ENCODE measurements at regions not wholly inside any gene's neighbourhood (a gene's known extent, or its start where the extent isn't known, plus 50 kb on each side); places are given as distances from the start of the nearest gene placed in this dataset.
"Not testable (repeated sequence)": the region's sequence is repeated elsewhere in the genome, so short reads cannot be mapped to it uniquely, and the experiment has no call there.

DNA sequence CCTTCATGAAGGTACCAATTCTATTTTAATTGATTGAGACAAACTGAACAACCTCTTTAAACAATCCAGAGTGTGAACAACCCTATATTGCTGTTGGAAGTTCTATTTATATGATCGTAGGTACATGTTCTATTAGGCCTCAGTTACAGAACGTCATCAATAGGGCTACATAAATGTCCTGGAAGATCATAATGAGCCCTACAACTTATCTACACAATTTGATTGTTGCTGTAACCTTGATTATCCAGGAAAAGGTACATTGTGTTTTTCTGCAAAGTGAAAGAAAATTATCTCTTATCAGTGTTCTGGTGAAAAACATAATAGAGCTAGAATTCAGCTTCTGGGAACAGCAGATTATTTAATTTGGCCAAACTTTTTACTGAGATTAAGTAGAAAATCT lies 612.9 kb downstream of the GALC start:
- H3K36me3 Mint-ChIP-seq (ENCODE audit: unreplicated experiment): no peaks in the 10 kb centered on the region
- no peak overlapping the region for H3K27ac Mint-ChIP-seq (ENCODE audit: unreplicated experiment)
- H3K9me3 Mint-ChIP-seq (ENCODE audit: unreplicated experiment): peaks cover 33% of the 10 kb centered on the region

GRCh38 chr14:87368751-87369150 lies 624.2 kb downstream of the GALC start:
- no peak for TF ChIP-seq CTCF (IDR thresholded peaks at IDR 0.05)
- no peaks in the 10 kb centered on the region for H3K4me1 Mint-ChIP-seq (ENCODE audit: unreplicated experiment)
- DNase-seq (ENCODE audit: extremely low spot score, unreplicated experiment): no peak
- peaks cover 8% of the 10 kb centered on the region for H3K9me3 Mint-ChIP-seq (ENCODE audit: unreplicated experiment)
- H3K27ac Mint-ChIP-seq (ENCODE audit: unreplicated experiment): no peak overlapping the region
- H3K36me3 Mint-ChIP-seq (ENCODE audit: unreplicated experiment): no peaks in the 10 kb centered on the region
- H3K27me3 Mint-ChIP-seq (ENCODE audit: unreplicated experiment): no peaks in the 10 kb centered on the region
- no peak overlapping the region for H3K4me3 Mint-ChIP-seq (ENCODE audit: unreplicated experiment)

More for the DNA sequence above, 612.9 kb downstream of the GALC start:
- Mint-ChIP-seq H3K4me3 (ENCODE audit: unreplicated experiment) (no peak overlapping the region), H3K27me3 (ENCODE audit: unreplicated experiment) (no peaks in the 10 kb centered on the region), H3K4me1 (ENCODE audit: unreplicated experiment) (no peaks in the 10 kb centered on the region)
- no peak for TF ChIP-seq CTCF (IDR thresholded peaks at IDR 0.05)
- no peak for DNase-seq (ENCODE audit: extremely low spot score, unreplicated experiment)

DNA sequence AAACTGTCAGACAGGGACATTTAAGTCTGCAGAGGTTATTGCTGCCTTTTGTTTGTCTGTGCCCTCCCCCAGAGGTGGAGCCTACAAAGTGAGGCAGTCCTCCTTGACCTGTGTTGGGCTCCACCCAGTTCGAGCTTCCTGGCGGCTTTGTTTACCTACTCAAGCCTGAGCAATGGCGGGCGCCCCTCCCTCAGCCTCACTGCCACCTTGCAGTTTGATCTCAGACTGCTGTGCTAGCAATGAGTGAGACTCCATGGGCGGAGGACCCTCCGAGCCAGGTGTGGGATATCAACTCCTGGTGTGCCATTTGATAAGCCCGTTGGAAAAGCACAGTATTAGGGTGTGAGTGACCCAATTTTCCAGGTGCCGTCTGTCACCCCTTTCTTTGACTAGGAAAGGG lies 632.7 kb downstream of the GALC start:
- H3K27ac Mint-ChIP-seq (ENCODE audit: unreplicated experiment); H3K27me3 Mint-ChIP-seq (ENCODE audit: unreplicated experiment); H3K4me1 Mint-ChIP-seq (ENCODE audit: unreplicated experiment); H3K4me3 Mint-ChIP-seq (ENCODE audit: unreplicated experiment); DNase-seq (ENCODE audit: extremely low spot score, unreplicated experiment); H3K36me3 Mint-ChIP-seq (ENCODE audit: unreplicated experiment): not testable (repeated sequence)
- H3K9me3 Mint-ChIP-seq (ENCODE audit: unreplicated experiment): peaks cover 22% of the 10 kb centered on the region

GRCh38 chr14:87351007-87351406 lies 642.0 kb downstream of the GALC start:
- H3K4me1 Mint-ChIP-seq (ENCODE audit: unreplicated experiment): no peaks in the 10 kb centered on the region
- no peak for DNase-seq (ENCODE audit: extremely low spot score, unreplicated experiment)
- H3K27me3 Mint-ChIP-seq (ENCODE audit: unreplicated experiment): peaks cover 3% of the 10 kb centered on the region
- peaks cover 3% of the 10 kb centered on the region for H3K9me3 Mint-ChIP-seq (ENCODE audit: unreplicated experiment)
- H3K27ac Mint-ChIP-seq (ENCODE audit: unreplicated experiment): no peak overlapping the region
- H3K36me3 Mint-ChIP-seq (ENCODE audit: unreplicated experiment): no peaks in the 10 kb centered on the region
- no peak for TF ChIP-seq CTCF (IDR thresholded peaks at IDR 0.05)
- H3K4me3 Mint-ChIP-seq (ENCODE audit: unreplicated experiment): no peak overlapping the region

- no peak for DNase-seq (ENCODE audit: extremely low spot score, unreplicated experiment)
- Mint-ChIP-seq H3K27me3 (ENCODE audit: unreplicated experiment) (peaks cover 3% of the 10 kb centered on the region), H3K9me3 (ENCODE audit: unreplicated experiment) (peaks cover 3% of the 10 kb centered on the region), H3K27ac (ENCODE audit: unreplicated experiment) (no peak overlapping the region), H3K4me3 (ENCODE audit: unreplicated experiment) (no peak overlapping the region), H3K36me3 (ENCODE audit: unreplicated experiment) (no peaks in the 10 kb centered on the region), H3K4me1 (ENCODE audit: unreplicated experiment) (no peaks in the 10 kb centered on the region)
- TF ChIP-seq CTCF (IDR thresholded peaks at IDR 0.05): no peak
Measured at GRCh38 chr14:87349921-87350320, 643.1 kb downstream of the GALC start.

GRCh38 chr14:87343652-87344051 lies 649.3 kb downstream of the GALC start:
- Mint-ChIP-seq H3K27ac (ENCODE audit: unreplicated experiment) (no peak overlapping the region), H3K36me3 (ENCODE audit: unreplicated experiment) (no peaks in the 10 kb centered on the region), H3K27me3 (ENCODE audit: unreplicated experiment) (peaks cover 1% of the 10 kb centered on the region), H3K9me3 (ENCODE audit: unreplicated experiment) (peaks cover 2% of the 10 kb centered on the region), H3K4me3 (ENCODE audit: unreplicated experiment) (no peak overlapping the region), H3K4me1 (ENCODE audit: unreplicated experiment) (no peaks in the 10 kb centered on the region)
- DNase-seq (ENCODE audit: extremely low spot score, unreplicated experiment): no peak
- no peak for TF ChIP-seq CTCF (IDR thresholded peaks at IDR 0.05)

All from osteocyte (in vitro differentiated cells).